ENCODE measurements at regions not wholly inside any gene's neighbourhood (a gene's known extent, or its start where the extent isn't known, plus 50 kb on each side); places are given as distances from the start of the nearest gene placed in this dataset.
"Not testable (repeated sequence)": the region's sequence is repeated elsewhere in the genome, so short reads cannot be mapped to it uniquely, and the experiment has no call there.

- no peak for DNase-seq (ENCODE audit: low read depth)
Measured at GRCh38 chrX:65971151-65971550, 68.7 kb downstream of the VSIG4 start.

- DNase-seq (ENCODE audit: low read depth), result not testable (repeated sequence)
Measured at GRCh38 chrX:65967159-65967558, 72.7 kb downstream of the VSIG4 start.

- no peak for DNase-seq (ENCODE audit: low read depth)
Measured at GRCh38 chrX:65961714-65962113, 78.2 kb downstream of the VSIG4 start.

- DNase-seq (ENCODE audit: low read depth), result no peak
Measured at GRCh38 chrX:65948103-65948502, 91.8 kb downstream of the VSIG4 start.

GRCh38 chrX:65941775-65942174 lies 98.1 kb downstream of the VSIG4 start:
- no peak for DNase-seq (ENCODE audit: low read depth)

GRCh38 chrX:65933085-65933589 lies 106.7 kb downstream of the VSIG4 start:
- DNase-seq (ENCODE audit: low read depth), result no peak

GRCh38 chrX:65932173-65933084 lies 107.5 kb downstream of the VSIG4 start:
- DNase-seq (ENCODE audit: low read depth), result no peak

- no peak for DNase-seq (ENCODE audit: low read depth)
Measured at GRCh38 chrX:65928522-65928921, 111.4 kb downstream of the VSIG4 start.

GRCh38 chrX:65927386-65927785 lies 112.5 kb downstream of the VSIG4 start:
- DNase-seq (ENCODE audit: low read depth), result not testable (repeated sequence)

GRCh38 chrX:65926095-65927019 lies 113.5 kb downstream of the VSIG4 start:
- DNase-seq (ENCODE audit: low read depth), result no peak

- no peak for DNase-seq (ENCODE audit: low read depth)
Measured at GRCh38 chrX:65925592-65925991, 114.3 kb downstream of the VSIG4 start.

- DNase-seq (ENCODE audit: low read depth), result no peak
Measured at GRCh38 chrX:65925005-65925404, 114.9 kb downstream of the VSIG4 start.

GRCh38 chrX:65921363-65921762 lies 118.5 kb downstream of the VSIG4 start:
- no peak for DNase-seq (ENCODE audit: low read depth)

GRCh38 chrX:65920620-65921019 lies 119.3 kb downstream of the VSIG4 start:
- no peak for DNase-seq (ENCODE audit: low read depth)

GRCh38 chrX:65910899-65911298 lies 129.0 kb downstream of the VSIG4 start:
- DNase-seq (ENCODE audit: low read depth), result no peak

GRCh38 chrX:65903750-65904149 lies 136.1 kb downstream of the VSIG4 start:
- DNase-seq (ENCODE audit: low read depth), result no peak

GRCh38 chrX:65902011-65902410 lies 137.9 kb downstream of the VSIG4 start:
- DNase-seq (ENCODE audit: low read depth), result no peak

- DNase-seq (ENCODE audit: low read depth), result no peak
Measured at GRCh38 chrX:65900850-65901844, 138.7 kb downstream of the VSIG4 start.

GRCh38 chrX:65894133-65894532 lies 145.7 kb downstream of the VSIG4 start:
- no peak for DNase-seq (ENCODE audit: low read depth)

- DNase-seq (ENCODE audit: low read depth), result not testable (repeated sequence)
Measured at GRCh38 chrX:65891817-65892216, 148.1 kb downstream of the VSIG4 start.

- DNase-seq (ENCODE audit: low read depth), result not testable (repeated sequence)
Measured at GRCh38 chrX:65888150-65888549, 151.7 kb downstream of the VSIG4 start.

Measured in stimulated activated CD8-positive, alpha-beta memory T cell treated with anti-CD3 and anti-CD28 coated beads, Interleukin-15, amount 100 ng/mL, for 1 hour (primary cell).